Frontal cortex (tissue), 4 donors: ENCODE measurements at regions not wholly inside any gene's neighbourhood (a gene's known extent, or its start where the extent isn't known, plus 50 kb on each side); places are given as distances from the start of the nearest gene placed in this dataset. TPM values are rescaled to one million over a fixed set of nuclear protein-coding genes. Genes with fewer than 3 reads are reported as not detected.

Experiments used
- DNase-seq, 2 donors: peaks; one replicate each; pipeline ENCODE4 v3.0.0; 2012; ENCODE audit warnings: low spot score in 2 of 2
- FAIRE-seq: peaks from 2 replicates; lab custom pipeline; 2012; peaks lifted over from hg19 to GRCh38; lab: Jason Lieb, UNC
- small RNA-seq: library from RNA; depleted of rRNA; stranded (forward); fragments of <200 nt; gene quantifications from one replicate; pipeline ENCODE3, GENCODE V24; 2014
- donor health status: control.
- donor health status: control.
- donor health status: control.

DNA sequence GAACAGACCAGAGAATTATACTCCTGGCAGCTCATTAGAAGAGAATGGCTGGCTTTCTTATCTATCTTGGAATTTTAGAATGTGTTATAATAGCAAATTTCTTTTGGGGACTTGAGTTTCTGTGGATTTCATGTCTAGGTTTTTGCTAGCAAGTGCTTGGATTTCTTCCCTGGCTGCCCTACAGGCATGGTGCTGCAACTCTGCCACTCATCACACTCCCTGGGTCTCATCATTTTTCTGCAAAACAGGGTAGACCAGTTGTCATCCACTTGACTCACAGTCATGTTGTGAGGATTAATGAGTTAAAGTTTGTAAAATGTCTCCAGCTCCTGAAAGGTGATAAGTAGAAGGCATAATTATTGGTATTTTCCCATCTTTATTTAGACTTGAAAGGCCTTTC lies 60.7 kb upstream of the LCORL start:
- DNase-seq = no peak
- FAIRE-seq = no peak

DNA sequence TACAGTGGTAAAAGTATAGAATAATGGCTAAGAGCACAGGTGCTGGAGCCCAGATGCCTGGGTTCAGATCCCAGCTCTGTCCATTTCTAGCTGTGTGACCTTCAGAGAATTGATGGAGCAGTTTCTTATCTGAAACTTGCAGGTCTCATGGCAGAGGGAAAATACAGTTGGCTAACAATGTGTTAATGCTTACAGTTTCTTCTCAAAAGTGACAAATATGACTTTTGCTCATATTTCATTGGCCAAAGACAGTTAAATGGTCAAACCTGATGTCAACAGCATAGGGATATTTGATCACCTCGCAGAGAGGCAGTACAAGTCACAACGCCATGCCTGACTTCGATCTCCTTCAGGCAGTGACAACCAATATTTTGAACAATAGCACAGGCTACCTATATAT lies 60.2 kb upstream of the LCORL start:
- FAIRE-seq (no peak), DNase-seq (no peak)

DNA sequence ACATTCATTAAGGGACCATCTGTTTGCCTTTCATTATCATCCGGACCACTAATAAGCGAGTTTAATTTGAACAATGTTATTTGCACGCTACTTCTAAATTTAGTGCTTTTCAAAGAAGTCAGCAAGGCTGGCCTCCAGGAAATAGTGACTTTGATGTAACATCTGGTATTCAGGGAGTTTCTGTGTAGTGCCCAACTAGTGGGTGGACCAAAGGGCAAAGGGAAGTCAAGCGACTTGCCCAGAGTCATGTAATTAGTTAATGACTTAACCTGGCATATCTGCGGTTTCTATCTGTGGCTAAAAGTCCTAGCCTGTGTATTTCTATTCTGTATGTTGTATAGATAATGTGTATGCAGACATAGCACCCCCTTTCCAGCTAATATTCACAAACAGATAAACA lies 56.3 kb upstream of the LCORL start:
- DNase-seq (no peak), FAIRE-seq (no peak)

DNA sequence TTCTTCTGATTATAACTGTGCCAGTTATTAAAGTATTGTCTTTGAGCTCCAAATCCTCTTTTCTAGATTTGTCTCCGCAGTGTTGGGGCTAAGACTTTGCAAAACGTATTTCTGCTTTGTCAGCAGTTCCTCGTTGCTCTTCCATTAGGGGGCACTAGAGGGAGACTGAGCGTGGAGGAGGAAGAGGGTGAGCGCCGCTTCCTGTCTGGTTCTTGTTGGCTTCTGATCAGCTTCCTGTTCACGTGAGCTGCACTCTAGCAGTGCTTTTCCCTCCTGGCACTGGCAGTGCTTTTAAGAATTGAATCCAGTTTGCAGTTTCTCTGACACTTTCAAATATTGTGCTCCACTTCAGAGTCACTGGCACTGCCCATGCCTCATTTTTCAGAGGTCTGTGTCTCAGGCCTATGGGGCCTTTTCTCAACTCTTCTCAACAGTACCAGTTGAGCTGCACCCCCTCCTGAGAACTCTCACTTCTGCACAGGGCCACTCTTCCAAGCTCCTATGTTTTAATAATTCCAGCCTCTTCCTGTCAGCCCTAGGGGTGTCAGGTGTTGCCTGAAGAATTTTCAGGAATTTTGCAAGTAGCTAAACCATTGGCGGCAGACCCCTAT lies 54.4 kb upstream of the LCORL start:
- FAIRE-seq (no peak), DNase-seq (no peak)

DNA sequence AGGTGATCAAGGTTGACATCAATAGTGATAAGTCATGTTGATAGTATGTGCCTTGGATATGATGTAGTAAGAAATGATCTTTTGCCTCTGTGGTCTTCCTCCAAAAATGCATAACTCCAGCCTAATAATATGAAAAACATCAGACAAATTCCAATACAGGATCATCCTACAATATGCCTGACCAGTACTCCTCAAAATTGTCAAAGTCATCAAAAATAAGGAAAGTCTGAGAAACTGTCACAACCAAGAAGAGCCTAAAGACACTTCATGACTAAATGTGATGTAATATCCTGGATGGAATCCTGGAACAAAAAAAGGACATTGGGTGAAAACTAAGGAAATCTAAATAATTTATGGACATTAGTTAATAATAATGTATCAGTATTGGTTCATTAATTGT lies 50.3 kb upstream of the LCORL start:
- no peak for FAIRE-seq
- no peak for DNase-seq

Small RNA genes in the stretch of these regions (small RNA-seq; reads per million reads assigned to genes)
- gene RNA5SP157 = not detected
